GM13976 (cell line): ENCODE measurements at regions not wholly inside any gene's neighbourhood (a gene's known extent, or its start where the extent isn't known, plus 50 kb on each side); places are given as distances from the start of the nearest gene placed in this dataset.
"Not testable (repeated sequence)": the region's sequence is repeated elsewhere in the genome, so short reads cannot be mapped to it uniquely, and the experiment has no call there.

ENCODE experiments used
- DNase-seq: peaks from one replicate; pipeline ENCODE4 v3.0.0; 2012; ENCODE audit warnings: low spot score
- in situ Hi-C: fragments of 300-500 bp; cut with MboI; formaldehyde crosslinking; loops from one replicate; pipeline ENCODE4 v1.12.0; 2022; ENCODE audit warnings: low sequenced_read_pairs, mixed read lengths, inconsistent platforms; ENCODE audit not compliant: unreplicated experiment
- TF ChIP-seq, protein P1 (sequence below): IDR thresholded peaks from 2 replicates; pipeline ENCODE4 v1.5.1; 2012; ENCODE audit warnings: borderline replicate concordance, mild to moderate bottlenecking; ENCODE audit not compliant: insufficient read depth; ENCODE audit errors: extremely low read depth, missing control alignments, control extremely low read depth

DNA sequence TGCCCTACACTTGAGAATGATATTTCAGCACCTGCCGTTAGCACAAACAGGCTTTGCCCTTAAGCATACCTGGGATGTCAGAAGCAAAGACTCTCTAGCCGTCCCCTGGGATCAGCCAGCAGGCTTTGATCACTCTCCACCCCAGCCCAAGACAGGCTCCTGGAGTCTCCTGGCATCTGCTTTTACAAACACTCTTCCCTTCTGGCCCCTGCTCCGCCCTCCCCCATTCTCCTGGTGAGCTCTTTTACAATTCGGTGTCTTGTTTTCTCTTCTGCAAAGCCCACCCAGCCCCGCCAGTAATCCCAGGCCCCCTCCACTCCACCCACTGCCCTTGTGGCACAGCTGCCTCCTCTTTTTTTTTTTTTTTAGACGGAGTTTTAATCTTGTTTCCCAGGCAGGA lies 50.4 kb downstream of the KATNIP start:
- no peak for DNase-seq
- in situ Hi-C loops: no loop called here
- TF ChIP-seq, protein P1, sequence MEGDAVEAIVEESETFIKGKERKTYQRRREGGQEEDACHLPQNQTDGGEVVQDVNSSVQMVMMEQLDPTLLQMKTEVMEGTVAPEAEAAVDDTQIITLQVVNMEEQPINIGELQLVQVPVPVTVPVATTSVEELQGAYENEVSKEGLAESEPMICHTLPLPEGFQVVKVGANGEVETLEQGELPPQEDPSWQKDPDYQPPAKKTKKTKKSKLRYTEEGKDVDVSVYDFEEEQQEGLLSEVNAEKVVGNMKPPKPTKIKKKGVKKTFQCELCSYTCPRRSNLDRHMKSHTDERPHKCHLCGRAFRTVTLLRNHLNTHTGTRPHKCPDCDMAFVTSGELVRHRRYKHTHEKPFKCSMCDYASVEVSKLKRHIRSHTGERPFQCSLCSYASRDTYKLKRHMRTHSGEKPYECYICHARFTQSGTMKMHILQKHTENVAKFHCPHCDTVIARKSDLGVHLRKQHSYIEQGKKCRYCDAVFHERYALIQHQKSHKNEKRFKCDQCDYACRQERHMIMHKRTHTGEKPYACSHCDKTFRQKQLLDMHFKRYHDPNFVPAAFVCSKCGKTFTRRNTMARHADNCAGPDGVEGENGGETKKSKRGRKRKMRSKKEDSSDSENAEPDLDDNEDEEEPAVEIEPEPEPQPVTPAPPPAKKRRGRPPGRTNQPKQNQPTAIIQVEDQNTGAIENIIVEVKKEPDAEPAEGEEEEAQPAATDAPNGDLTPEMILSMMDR: no peak

DNA sequence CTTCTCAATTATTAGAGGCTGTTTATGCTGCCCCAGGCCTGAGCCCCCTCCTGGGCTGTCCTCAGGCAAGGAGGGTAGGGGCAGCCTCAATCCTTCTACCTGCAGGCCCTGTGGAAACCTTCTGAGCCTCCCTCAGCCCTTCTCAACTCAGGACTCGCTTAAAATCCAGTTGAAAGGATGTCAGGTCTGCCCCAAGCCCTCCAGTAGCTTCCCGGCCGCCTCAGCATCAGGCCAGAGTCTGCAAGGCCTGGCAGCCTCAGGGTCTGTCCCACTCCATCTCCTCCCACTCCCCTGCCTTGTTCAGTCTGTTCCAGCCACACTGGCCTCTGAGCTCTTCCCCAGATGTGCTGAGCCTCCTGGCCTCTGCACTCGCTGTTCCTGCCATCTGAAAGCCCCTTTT lies 52.2 kb downstream of the KATNIP start:
- TF ChIP-seq, protein P1: no peak
- DNase-seq: no peak
- in situ Hi-C loops: no loop called here

DNA sequence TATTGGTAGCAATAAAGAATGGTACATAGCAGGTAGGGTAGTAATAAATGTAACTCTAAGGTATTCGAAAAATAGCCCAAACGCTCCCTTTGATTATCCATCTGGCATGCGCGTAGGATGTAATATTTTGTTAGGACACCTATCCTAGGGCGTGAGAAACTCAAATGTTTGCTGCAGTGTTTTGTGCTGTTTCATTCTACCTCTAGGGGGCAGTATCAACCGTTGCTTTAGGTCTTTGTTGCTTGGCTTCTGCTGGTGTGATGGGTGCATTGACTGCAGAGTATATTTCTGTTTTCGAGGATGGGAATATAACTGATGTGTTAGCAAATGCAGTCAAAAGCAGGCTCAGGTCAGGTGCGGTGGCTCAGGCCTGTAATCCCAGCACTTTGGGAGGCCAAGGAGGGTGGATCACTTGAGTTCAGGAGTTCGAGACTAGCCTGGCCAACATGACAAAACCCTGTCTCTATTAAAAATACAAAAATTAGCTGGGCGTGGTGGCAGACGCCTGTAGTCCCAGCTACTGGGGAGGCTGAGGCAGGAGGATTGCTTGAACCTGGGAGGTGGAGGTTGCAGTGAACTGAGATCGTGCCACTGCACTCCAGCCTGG lies 55.7 kb downstream of the KATNIP start:
- in situ Hi-C loops: not testable (repeated sequence)
- peak; percentile 61 for DNase-seq

DNA sequence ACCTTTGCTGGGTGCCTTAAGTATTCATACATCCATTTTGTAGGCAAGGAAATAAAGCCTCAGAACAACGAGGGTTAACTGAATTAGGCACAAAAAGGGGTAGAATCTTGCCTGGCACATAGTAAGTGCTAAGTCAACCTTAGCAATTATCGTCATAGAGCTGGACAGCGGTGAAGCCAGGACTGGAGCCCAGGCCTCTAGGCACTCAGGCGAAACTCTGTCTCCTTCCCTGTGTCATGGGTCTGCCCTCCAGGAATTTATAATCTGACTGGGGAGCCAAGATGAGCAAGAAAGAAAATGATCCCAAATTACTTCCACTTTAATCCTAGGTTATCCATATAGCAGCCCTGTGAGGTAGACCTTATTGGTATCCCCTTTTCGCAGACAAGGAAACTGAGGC lies 61.4 kb downstream of the KATNIP start:
- DNase-seq: no peak
- in situ Hi-C loops: no loop called here
- TF ChIP-seq, protein P1: no peak

More for the DNA sequence above, 55.7 kb downstream of the KATNIP start:
- TF ChIP-seq, protein P1: peak; percentile 52

DNA sequence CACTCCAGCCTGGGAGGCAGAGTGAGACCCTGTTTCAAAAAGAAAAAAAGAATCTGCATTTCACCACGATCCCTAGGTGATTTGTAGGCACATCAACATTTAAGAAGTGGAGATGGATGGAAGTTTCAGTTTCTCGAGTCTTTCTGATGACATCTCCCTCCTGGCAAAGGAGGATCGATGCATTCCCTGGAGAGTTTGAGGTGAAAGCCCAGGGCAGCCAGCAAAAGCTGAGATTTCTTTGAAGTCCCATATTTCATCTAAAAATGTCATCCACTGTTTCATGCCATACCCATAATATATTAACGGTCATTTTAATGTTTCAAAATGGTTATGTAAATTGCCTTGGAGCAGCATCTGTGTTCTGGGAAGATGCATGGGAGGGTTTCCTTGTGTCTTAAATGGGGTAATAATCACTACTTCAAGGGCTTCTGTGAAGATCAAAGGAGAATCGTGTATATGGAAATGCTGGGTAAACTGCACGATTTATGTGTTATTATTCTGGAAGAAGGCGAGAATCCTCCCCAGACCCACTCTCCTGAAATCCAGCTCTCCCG lies 63.4 kb downstream of the KATNIP start:
- no peak for DNase-seq
- TF ChIP-seq, protein P1: no peak
- in situ Hi-C loops: no loop called here

DNA sequence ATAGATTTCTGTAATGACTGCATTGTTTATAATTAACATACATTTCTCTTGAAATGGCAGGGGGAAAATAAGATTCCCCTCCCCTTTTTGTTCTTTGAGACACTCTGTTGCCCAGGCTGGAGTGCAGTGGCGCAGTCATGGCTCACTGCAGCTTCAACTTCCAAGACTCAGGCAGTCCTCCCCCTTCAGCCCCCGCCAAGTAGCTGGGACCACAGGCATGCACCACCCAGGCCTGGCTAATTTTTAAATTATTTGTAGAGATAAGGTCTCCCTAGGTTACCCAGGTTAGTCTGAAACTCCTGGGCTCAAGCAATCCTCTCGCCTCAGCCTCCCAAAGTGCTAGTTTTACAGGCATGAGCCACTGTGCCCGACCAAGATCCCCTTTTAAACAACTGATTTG lies 67.7 kb downstream of the KATNIP start:
- TF ChIP-seq, protein P1: no peak
- DNase-seq: no peak
- in situ Hi-C loops: no loop called here
